ENCODE measurements at regions not wholly inside any gene's neighbourhood (a gene's known extent, or its start where the extent isn't known, plus 50 kb on each side); places are given as distances from the start of the nearest gene placed in this dataset.

GRCh38 chr20:6530779-6531315 lies 236.6 kb upstream of the BMP2 start:
- H3K9ac ChIP-seq (ENCODE audit: low read length in 3 of 3), result no peak overlapping the region
- intact Hi-C loops (cut with DNase I), result no loop called here
- no peaks in the 10 kb centered on the region for H3K36me3 ChIP-seq (ENCODE audit: control insufficient read depth in 2 of 3, insufficient read depth in 3 of 3, low read length in 3 of 3)
- H3K27me3 ChIP-seq (ENCODE audit: control insufficient read depth, insufficient read depth, low read length), result no peaks in the 10 kb centered on the region
- no peak for TF ChIP-seq CTCF (IDR thresholded peaks at IDR 0.05; ENCODE audit: borderline replicate concordance, extremely low read depth, insufficient read depth)
- FAIRE-seq (no peak), DNase-seq (no peak)
- no peaks in the 10 kb centered on the region for H3K9me3 ChIP-seq (ENCODE audit: control insufficient read depth in 2 of 3, insufficient read depth in 1 of 3, low read length in 3 of 3)
- no peaks in the 10 kb centered on the region for H3K4me1 ChIP-seq (ENCODE audit: control insufficient read depth in 2 of 3, insufficient read depth in 2 of 3, low read depth in 1 of 3, low read length in 3 of 3)
- no peak overlapping the region for H3K4me3 ChIP-seq (ENCODE audit: low read length in 3 of 3)
- H3K27ac ChIP-seq (ENCODE audit: low read depth in 2 of 2, low read length in 2 of 2), result no peak overlapping the region

GRCh38 chr20:6530254-6530653 lies 237.2 kb upstream of the BMP2 start:
- no peak for TF ChIP-seq CTCF (IDR thresholded peaks at IDR 0.05; ENCODE audit: borderline replicate concordance, extremely low read depth, insufficient read depth)
- Histone ChIP-seq H3K4me1 (ENCODE audit: control insufficient read depth in 2 of 3, insufficient read depth in 2 of 3, low read depth in 1 of 3, low read length in 3 of 3) (no peaks in the 10 kb centered on the region), H3K27ac (ENCODE audit: low read depth in 2 of 2, low read length in 2 of 2) (no peak overlapping the region), H3K9ac (ENCODE audit: low read length in 3 of 3) (no peak overlapping the region), H3K36me3 (ENCODE audit: control insufficient read depth in 2 of 3, insufficient read depth in 3 of 3, low read length in 3 of 3) (no peaks in the 10 kb centered on the region), H3K4me3 (ENCODE audit: low read length in 3 of 3) (no peak overlapping the region), H3K27me3 (ENCODE audit: control insufficient read depth, insufficient read depth, low read length) (no peaks in the 10 kb centered on the region), H3K9me3 (ENCODE audit: control insufficient read depth in 2 of 3, insufficient read depth in 1 of 3, low read length in 3 of 3) (no peaks in the 10 kb centered on the region)
- no peak for DNase-seq
- intact Hi-C loops (cut with DNase I), result no loop called here
- FAIRE-seq, result no peak

- H3K36me3 ChIP-seq (ENCODE audit: control insufficient read depth in 2 of 3, insufficient read depth in 3 of 3, low read length in 3 of 3), result no peaks in the 10 kb centered on the region
- H3K4me1 ChIP-seq (ENCODE audit: control insufficient read depth in 2 of 3, insufficient read depth in 2 of 3, low read depth in 1 of 3, low read length in 3 of 3), result no peaks in the 10 kb centered on the region
- DNase-seq (no peak), FAIRE-seq (no peak)
- H3K27ac ChIP-seq (ENCODE audit: low read depth in 2 of 2, low read length in 2 of 2), result no peak overlapping the region
- H3K4me3 ChIP-seq (ENCODE audit: low read length in 3 of 3), result no peak overlapping the region
- intact Hi-C loops (cut with DNase I), result no loop called here
- H3K9me3 ChIP-seq (ENCODE audit: control insufficient read depth in 2 of 3, insufficient read depth in 1 of 3, low read length in 3 of 3), result peaks cover 0 to 7% (median 0%) of the 10 kb centered on the region in 3 donors
- no peak overlapping the region for H3K9ac ChIP-seq (ENCODE audit: low read length in 3 of 3)
- TF ChIP-seq CTCF (IDR thresholded peaks at IDR 0.05; ENCODE audit: borderline replicate concordance, extremely low read depth, insufficient read depth), result no peak
- no peaks in the 10 kb centered on the region for H3K27me3 ChIP-seq (ENCODE audit: control insufficient read depth, insufficient read depth, low read length)
Observed at GRCh38 chr20:6525447-6526303, 241.8 kb upstream of the BMP2 start.
